ENCODE measurements at regions not wholly inside any gene's neighbourhood (a gene's known extent, or its start where the extent isn't known, plus 50 kb on each side); places are given as distances from the start of the nearest gene placed in this dataset.

- TF ChIP-seq, protein P1, sequence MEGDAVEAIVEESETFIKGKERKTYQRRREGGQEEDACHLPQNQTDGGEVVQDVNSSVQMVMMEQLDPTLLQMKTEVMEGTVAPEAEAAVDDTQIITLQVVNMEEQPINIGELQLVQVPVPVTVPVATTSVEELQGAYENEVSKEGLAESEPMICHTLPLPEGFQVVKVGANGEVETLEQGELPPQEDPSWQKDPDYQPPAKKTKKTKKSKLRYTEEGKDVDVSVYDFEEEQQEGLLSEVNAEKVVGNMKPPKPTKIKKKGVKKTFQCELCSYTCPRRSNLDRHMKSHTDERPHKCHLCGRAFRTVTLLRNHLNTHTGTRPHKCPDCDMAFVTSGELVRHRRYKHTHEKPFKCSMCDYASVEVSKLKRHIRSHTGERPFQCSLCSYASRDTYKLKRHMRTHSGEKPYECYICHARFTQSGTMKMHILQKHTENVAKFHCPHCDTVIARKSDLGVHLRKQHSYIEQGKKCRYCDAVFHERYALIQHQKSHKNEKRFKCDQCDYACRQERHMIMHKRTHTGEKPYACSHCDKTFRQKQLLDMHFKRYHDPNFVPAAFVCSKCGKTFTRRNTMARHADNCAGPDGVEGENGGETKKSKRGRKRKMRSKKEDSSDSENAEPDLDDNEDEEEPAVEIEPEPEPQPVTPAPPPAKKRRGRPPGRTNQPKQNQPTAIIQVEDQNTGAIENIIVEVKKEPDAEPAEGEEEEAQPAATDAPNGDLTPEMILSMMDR (IDR thresholded peaks at IDR 0.05), result no peak
- TF ChIP-seq POLR2A (IDR thresholded peaks at IDR 0.05), result no peak
These were observed 862.0 kb upstream of the CDH6 start for GRCh38 chr5:30331534-30331933.
